Panc1 (cell line): ENCODE measurements at regions not wholly inside any gene's neighbourhood (a gene's known extent, or its start where the extent isn't known, plus 50 kb on each side); places are given as distances from the start of the nearest gene placed in this dataset.

Experiments used
- ATAC-seq: fragments of 200-7000 bp; cut with Tn5 transposase; 2 replicates; pipeline ENCODE4 v1.9.1; 2020; ENCODE audit warnings: mild to moderate bottlenecking, moderate library complexity
- BruUV-seq: library from RNA; stranded (reverse); fragments of 400-500 nt; replicated peaks from 2 replicates; lab custom pipeline; 2021; lab: Mats Ljungman, UMichigan
- CTCF ChIA-PET: fragments of 300-600 bp; sonication (Branson Sonifier 250); formaldehyde crosslinking; loops from one replicate; lab custom pipeline; 2022; ENCODE audit warnings: antibody characterized with exemption; lab: Charles Lee
- POLR2A ChIA-PET: fragments of 300-600 bp; sonication (Branson Sonifier 250); formaldehyde crosslinking; loops from one replicate; lab custom pipeline; 2022; ENCODE audit warnings: antibody characterized with exemption; lab: Charles Lee
- DNase-seq: peaks from one replicate; pipeline ENCODE4 v3.0.0-alpha.2; 2010; ENCODE audit warnings: low read depth, low spot score
- H3K27ac ChIP-seq: 2 replicates; pipeline ENCODE4 v1.5.1; 2011; ENCODE audit warnings: mild to moderate bottlenecking, low read length, inconsistent platforms
- H3K27me3 ChIP-seq: fragments of 200-500 bp; sonication (Bioruptor generic); 2 replicates; pipeline ENCODE4 v1.6.0; 2014; ENCODE audit warnings: low read length, inconsistent platforms; ENCODE audit not compliant: control insufficient read depth, insufficient read depth
- H3K36me3 ChIP-seq: fragments of 200-500 bp; sonication (Bioruptor generic); 2 replicates; pipeline ENCODE4 v1.5.1; 2014; ENCODE audit warnings: inconsistent platforms, mild to moderate bottlenecking, low read length, moderate library complexity; ENCODE audit not compliant: control insufficient read depth, insufficient read depth
- H3K4me1 ChIP-seq: 2 replicates; pipeline ENCODE4 v1.5.1; 2011; ENCODE audit warnings: inconsistent platforms, mild to moderate bottlenecking, low read length, moderate library complexity; ENCODE audit not compliant: control insufficient read depth, insufficient read depth
- H3K4me3 ChIP-seq, 2 experiments: 2 replicates each; pipeline ENCODE4 v1.5.1; 2011 to 2012; ENCODE audit warnings: low read depth in 2 of 2, low read length in 2 of 2, mild to moderate bottlenecking in 2 of 2, inconsistent platforms in 1 of 2, moderate library complexity in 1 of 2
- H3K9me3 ChIP-seq: fragments of 200-500 bp; sonication (Bioruptor generic); 2 replicates; pipeline ENCODE4 v1.5.1; 2014; ENCODE audit warnings: low read depth, mild to moderate bottlenecking, inconsistent platforms, low read length, moderate library complexity; ENCODE audit not compliant: control insufficient read depth, insufficient read depth
- CTCF ChIP-seq: fragments of 450-650 bp; IDR thresholded peaks from 2 replicates; pipeline ENCODE4 v1.5.1; 2017; ENCODE audit warnings: mild to moderate bottlenecking
- POLR2AphosphoS5 ChIP-seq: IDR thresholded peaks from 2 replicates; pipeline ENCODE4 v1.6.1; 2012; ENCODE audit warnings: mild to moderate bottlenecking, low read depth, low read length, moderate library complexity
- REST ChIP-seq, 2 experiments: IDR thresholded peaks; 2 replicates each; pipeline ENCODE4 v1.6.1; 2011 to 2012; ENCODE audit warnings: low read depth in 2 of 2, control low read depth in 1 of 2, low read length in 1 of 2, mild to moderate bottlenecking in 1 of 2, moderate library complexity in 1 of 2; ENCODE audit not compliant: insufficient read depth in 1 of 2
- SIN3A ChIP-seq: IDR thresholded peaks from 2 replicates; pipeline ENCODE4 v1.6.1; 2012; ENCODE audit warnings: low read depth, mild to moderate bottlenecking, low read length, moderate library complexity, borderline replicate concordance; ENCODE audit not compliant: insufficient read depth
- TCF7L2 ChIP-seq: IDR thresholded peaks from 2 replicates; pipeline ENCODE4 v1.6.1; 2011; ENCODE audit warnings: mild to moderate bottlenecking, low read depth, low read length, inconsistent platforms
- in situ Hi-C: cut with HindIII; loops from 2 replicates; pipeline ENCODE4 v1.10.0; 2016; ENCODE audit warnings: low sequenced_read_pairs, low pct_unique_long_range_greater_than_20kb
- intact Hi-C: fragments of 100-400 bp; cut with micrococcal nuclease; formaldehyde crosslinking; loops from one replicate; pipeline ENCODE4 v1.10.0; 2022; ENCODE audit not compliant: unreplicated experiment

- TF ChIP-seq POLR2AphosphoS5 (no peak), REST (IDR thresholded peaks at IDR 0.05; ENCODE audit: insufficient read depth in 1 of 2, low read depth in 2 of 2, low read length in 1 of 2) (no peak), CTCF (no peak), SIN3A (no peak), TCF7L2 (no peak)
- CTCF ChIA-PET: no interaction called here
- H3K9me3 ChIP-seq: no peaks in the 10 kb centered on the region
- no peaks in the 10 kb centered on the region for H3K36me3 ChIP-seq
- H3K4me3 ChIP-seq: no peak overlapping the region
- ATAC-seq (no peak), DNase-seq (no peak)
- POLR2A ChIA-PET: no interaction called here
- BruUV-seq: no TSS peak
- no peaks in the 10 kb centered on the region for H3K27me3 ChIP-seq
- in situ Hi-C loops (no loop called here), intact Hi-C loops (no loop called here)
- no peaks in the 10 kb centered on the region for H3K4me1 ChIP-seq
- no peak overlapping the region for H3K27ac ChIP-seq
Observed at GRCh38 chr5:117837786-117838185, 1150.6 kb downstream of the DTWD2 start.

GRCh38 chr5:117833691-117834090 lies 1154.7 kb downstream of the DTWD2 start:
- H3K27me3 ChIP-seq: no peaks in the 10 kb centered on the region
- no peak for TF ChIP-seq POLR2AphosphoS5
- no peak for TF ChIP-seq REST (IDR thresholded peaks at IDR 0.05; ENCODE audit: insufficient read depth in 1 of 2, low read depth in 2 of 2, low read length in 1 of 2)
- ChIA-PET CTCF (no interaction called here), POLR2A (no interaction called here)
- BruUV-seq: no TSS peak
- no peak overlapping the region for H3K4me3 ChIP-seq
- no peak for ATAC-seq
- no peaks in the 10 kb centered on the region for H3K36me3 ChIP-seq
- no peak for DNase-seq
- no peaks in the 10 kb centered on the region for H3K9me3 ChIP-seq
- no peak overlapping the region for H3K27ac ChIP-seq
- in situ Hi-C loops (no loop called here), intact Hi-C loops (no loop called here)
- H3K4me1 ChIP-seq: no peaks in the 10 kb centered on the region
